GM19467 (cell line): ENCODE measurements at regions not wholly inside any gene's neighbourhood (a gene's known extent, or its start where the extent isn't known, plus 50 kb on each side); places are given as distances from the start of the nearest gene placed in this dataset.
"Not testable (repeated sequence)": the region's sequence is repeated elsewhere in the genome, so short reads cannot be mapped to it uniquely, and the experiment has no call there.

Experiments used
- ATAC-seq: cut with Tn5 transposase; IDR thresholded peaks from one replicate; pipeline ENCODE4 v1.9.1; 2021; ENCODE audit warnings: mild to moderate bottlenecking, moderate library complexity; ENCODE audit not compliant: unreplicated experiment

DNA sequence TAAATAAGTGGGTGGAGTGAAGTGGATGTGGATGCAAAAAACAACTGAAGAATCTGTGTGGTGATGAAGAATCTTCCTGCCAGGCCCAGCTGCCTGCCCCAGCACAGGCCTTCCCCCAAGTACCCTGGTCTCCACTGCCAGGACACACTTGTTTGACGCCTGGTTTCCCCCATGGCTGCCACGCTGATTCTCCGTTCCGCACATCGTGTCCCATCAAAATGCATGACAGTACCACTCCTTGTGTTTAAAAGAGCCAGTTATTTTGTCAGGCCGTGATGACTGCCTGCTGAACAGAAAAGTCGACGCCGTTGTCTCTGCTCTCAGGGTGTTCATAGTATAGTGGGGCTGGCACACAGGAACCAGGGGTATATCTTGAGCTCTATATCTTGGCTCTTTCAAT, 50.3 kb upstream of the KYNU start:
- no peak for ATAC-seq

DNA sequence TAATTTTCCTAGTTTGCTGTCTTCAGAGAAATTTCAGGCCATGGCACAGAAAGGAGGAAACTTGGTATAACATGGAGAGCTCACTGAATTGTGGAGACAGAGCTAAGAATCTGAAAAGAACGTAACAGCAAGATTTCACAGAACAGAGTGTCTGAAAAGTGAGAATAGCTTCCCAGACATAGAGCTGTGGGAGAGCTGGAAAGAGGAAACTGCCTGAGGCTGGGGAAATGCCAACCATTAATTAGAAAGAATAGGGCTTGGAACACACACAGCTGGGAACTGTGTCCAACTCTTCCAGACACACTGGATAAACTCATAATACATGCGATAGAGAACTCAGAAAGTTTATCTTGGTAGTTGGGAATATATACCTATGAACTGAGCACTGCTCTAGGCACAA, 51.6 kb upstream of the KYNU start:
- no peak for ATAC-seq

DNA sequence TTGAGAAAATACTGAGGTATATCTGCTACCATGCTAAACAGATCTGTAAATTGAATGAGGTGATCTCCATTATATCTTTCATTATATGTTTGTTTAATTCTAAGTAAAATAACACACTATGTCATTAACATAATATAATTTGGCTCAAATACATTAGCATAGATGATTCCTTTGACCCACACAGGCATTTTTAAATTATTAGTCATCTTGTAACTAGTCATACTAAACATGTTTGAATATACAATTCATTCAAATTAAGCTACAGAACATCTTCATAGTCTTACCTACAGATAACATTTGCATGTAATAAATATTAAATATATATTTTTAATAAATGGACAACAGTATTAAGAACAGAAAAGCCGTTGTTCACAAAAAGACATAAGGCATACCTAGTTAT, 52.7 kb upstream of the KYNU start:
- ATAC-seq, result no peak

DNA sequence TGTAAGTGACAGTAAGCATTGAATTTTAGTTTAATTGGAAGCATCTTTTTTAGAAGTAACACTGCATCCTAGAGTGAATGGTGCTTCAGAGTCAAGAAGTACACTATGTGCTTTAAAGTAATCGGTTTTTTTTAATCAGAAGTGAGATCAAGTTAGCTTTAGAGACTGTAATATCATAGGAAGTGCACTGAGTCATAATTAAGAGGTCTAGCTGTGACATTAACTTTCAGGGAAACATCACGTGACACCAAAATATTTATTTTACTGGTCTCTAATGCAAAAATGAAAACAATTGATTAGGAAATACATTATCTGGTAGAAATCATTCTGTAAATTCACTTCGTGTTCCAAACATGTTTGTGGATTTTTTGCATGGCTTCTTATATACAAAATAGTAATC, 55.3 kb upstream of the KYNU start:
- no peak for ATAC-seq

DNA sequence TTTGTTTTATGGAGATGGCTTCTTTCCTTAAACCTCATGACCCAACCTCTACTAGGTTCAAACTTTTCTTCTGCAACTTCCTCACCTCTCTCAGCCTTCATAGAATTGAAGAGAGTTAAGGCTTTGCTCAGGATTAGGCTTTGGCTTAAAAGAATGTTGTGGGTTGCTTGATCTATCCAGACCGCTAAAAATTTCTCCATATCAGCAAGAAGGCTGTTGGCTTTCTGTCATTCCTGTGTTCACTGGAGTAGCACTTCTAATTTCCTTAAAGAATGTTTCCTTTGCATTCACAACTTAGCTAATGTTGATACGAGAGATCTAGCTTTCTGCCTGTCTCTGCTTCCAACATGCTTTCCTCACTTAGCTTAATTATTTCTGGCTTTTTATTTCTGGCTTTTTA, 58.1 kb upstream of the KYNU start:
- ATAC-seq, result no peak

DNA sequence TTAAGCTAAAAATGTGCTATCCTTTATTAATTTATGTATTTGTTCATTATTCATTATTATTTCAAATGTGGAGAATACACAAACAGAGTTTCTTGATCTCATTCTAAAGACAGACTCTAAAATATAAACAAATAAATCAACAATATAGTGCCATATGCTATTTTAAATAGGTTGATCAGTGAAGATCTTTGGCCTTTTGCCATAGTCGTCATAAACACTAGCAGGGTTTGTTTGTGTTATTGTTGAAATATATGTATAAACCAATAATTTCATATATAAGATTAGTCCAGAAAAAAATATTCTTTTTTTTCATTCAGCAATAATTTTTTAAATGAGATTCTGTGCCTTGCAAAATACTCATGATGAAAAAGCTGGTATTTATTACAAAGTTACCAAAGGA, 62.1 kb upstream of the KYNU start:
- no peak for ATAC-seq

DNA sequence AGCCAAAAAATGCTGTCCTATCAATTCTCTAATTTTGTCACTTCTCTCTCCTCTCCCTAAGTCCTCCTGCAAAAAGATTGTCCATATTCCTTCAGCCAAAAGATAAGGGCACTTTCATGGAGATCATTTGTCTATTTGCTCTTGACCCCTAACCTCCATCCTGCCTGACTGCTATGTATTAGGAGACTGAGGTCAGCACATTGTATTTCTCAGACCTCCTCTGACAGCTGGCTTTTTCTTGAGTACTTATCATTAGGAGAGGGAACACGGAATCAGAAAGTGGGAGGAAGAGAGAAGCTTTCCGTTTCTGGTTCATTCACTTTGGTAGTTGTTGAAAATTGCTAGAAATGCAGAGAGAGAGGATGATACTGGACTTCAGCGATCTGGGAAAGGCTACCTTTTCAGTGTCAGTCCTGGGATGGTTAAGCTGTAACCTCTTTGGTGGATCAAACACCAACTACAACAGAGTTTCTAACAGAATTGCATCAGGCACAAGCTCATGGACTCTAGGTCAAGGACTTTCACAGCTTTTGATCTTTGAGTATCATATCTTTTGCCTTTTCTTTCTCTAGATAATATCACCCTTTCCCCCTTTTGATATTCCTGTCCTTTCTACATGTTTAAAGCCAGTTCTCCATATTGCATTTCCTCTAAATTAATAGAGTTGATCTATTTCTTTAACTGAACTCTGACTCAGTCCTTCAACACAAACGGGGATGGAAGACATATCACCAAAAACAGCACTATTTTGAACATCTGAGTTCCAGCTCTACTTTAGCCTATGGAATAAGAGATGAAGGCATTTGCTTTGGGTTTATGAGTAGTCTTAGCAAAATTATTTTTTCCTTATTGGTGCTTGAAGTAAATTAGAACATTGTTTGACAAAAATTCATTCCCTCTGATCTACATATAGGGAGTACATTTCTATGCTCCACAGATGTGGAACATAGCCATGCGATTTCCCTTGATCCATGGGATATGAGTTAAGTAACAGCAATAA, 63.3 kb upstream of the KYNU start:
- no peak for ATAC-seq

DNA sequence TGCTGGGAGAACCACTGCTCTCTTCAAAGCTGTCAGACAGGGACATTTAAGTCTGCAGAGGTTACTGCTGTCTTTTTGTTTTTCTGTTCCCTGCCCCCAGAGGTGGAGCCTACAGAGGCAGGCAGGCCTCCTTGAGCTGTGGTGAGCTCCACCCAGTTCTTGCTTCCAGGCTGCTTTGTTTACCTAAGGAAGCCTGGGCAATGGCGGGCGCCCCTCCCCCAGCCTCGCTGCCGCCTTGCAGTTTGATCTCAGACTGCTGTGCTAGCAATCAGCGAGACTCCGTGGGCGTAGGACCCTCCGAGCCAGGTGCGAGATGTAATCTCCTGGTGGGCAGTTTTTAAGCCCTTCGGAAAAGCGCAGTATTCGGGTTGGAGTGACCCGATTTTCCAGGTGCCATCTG, 65.8 kb upstream of the KYNU start:
- ATAC-seq, result not testable (repeated sequence)

DNA sequence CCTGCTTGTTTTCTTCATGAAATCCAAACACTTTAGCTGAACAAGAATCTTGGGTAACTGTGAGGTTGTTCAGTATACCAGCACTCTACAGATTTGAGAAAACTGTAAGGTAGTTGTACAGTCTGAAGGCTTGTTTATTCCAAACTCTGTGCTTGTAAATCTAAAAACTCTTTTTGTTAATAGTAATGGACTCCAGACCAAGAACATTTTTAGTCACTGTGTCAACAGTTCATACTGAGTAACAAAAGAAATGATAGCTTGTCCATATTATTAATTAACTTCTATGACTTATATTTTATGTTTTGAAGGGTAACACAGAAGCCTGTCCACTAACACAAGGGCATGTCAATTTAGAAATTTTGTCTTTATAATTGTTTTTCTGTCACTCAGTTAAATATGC, 72.2 kb upstream of the KYNU start:
- ATAC-seq, result no peak

DNA sequence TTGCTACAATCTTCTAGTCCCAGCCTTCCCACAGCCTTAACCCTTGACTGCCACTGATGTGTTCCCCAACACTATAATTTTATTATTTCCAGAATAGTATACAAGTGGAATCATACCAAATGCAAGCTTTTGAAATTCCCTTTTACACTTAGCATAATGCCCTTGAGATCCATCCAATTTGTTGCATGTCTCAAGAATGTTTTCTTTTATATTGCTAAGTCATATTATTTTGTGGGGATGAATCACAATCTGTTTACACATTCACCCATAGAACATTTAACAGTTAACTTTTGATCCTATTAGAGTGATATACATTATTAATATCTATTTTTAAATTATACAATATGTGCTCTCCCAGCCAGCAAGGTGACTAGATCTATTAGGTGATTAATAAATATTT, 74.3 kb upstream of the KYNU start:
- ATAC-seq, result no peak

DNA sequence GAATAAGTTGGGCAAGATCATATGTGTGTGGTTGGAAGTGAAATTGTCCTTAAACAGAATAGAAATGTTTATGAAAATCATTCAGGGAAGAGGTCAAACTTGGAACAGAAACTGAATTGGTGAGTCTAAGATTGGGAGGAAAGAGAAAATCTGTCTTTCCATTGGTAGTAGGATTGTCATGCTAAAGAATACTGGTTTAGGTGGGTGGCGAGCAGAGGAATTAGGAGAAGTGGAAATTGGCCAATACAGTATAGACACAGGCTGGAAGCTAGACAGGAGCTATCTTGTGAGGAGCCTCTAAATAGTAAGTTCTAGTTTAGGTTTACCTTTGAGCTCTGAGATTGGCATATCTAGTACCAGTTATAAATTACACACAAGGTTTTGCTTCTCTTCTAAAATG, 80.9 kb upstream of the KYNU start:
- ATAC-seq, result no peak

DNA sequence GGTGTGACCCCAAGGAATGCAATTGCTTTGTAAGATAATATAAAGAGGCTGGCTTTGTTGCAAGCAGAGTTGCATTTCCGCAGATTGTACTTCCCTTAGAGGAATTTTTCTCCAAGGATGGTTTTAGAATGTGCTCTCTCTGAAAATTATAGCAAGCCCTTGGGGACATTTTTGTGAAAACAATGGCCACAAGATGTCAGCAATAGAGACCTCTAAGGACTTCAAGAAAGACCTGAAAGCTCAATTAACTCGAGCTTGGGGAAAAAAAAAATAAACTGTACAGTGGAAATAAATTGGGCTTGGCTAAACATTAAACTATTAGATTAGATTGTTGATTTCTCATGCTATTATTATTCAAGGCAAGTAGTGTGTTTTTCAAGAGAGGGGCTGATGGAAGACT, 81.3 kb upstream of the KYNU start:
- no peak for ATAC-seq

DNA sequence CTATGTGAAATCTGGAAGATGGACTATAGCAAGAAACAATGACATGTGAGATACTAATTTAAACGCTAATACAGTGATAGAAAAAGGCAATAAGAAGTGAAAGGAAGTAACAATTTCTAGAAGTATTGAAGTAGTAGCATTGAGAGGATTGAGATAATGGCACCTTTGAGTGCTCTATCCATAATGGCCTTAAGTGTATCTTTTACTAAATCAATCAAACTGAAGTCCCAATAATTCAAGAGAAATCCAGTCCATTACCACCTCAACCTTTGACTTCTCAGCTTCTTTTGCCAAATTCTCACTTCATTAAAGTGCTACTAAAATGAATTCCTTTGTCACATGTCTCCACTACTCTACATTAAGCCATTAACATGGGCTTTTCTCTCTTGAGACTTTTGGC, 82.6 kb upstream of the KYNU start:
- ATAC-seq, result no peak

DNA sequence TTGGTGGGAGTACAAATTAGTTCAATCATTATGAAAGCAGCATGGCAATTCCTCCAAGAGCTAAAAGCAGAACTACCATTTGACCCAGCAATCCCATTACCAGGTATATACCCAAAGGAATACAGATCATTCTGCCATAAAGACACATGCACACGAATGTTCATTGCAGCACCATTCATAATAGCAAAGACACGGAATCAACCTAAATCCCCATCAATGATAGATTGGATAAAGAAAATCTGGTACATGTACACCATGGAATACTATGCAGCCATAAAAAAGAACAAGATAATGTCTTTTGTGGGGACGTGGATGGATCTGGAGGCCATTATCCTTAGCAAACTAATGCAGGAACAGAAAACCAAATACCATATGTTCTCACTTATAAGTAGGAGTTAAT, 85.1 kb upstream of the KYNU start:
- ATAC-seq, result not testable (repeated sequence)

DNA sequence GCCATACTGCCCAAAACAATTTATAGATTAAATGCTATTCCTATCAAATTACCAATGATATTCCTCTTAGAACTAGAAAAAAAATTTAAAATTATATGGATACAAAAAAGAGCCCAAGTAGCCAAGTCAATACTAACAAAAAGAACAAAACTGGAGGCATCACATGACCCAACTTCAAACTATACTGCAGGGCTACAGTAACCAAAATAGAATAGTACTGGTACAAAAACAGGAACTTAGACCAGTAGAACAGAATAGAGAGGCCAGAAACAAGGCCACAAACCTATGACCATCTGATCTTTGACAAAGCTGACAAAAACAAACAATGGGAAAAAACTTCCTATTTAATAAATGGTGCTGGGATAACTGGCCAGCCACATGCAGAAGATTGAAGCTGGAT, 86.1 kb upstream of the KYNU start:
- no peak for ATAC-seq

DNA sequence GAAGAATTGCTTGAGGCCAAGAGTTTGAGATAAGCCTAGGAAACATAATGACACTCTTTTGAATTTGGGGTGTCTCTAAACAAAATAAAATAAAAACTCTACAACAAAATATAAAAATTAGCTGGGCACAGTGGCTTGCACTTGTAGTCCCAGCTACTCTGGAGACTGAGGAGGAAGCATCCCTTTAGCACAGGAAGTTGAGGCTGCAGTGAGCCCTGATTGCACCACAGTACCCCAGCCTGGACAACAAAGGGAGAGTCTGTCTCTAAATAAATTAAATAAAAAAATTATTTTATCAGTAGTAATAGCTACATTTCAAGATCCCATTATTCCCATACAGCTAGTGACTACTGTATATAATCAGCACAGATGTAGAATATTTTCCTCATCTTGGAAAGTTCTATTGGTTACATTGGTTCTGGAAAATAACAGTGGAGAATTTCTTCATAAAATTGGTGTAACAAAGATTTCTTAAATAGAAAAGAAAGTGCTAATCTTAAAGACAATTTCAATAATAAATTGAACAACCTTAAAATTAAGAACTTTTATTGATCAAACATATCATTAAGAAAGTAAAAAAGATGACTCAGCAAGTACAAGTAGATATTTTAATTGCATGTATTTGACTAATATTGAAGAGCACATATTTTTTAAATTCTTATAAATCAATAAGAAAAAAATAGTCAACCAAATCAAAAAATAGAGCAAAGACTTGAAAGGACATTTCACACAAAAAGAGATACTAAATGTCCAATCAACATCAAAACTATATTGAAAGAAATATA, 90.4 kb upstream of the KYNU start:
- ATAC-seq, result no peak

DNA sequence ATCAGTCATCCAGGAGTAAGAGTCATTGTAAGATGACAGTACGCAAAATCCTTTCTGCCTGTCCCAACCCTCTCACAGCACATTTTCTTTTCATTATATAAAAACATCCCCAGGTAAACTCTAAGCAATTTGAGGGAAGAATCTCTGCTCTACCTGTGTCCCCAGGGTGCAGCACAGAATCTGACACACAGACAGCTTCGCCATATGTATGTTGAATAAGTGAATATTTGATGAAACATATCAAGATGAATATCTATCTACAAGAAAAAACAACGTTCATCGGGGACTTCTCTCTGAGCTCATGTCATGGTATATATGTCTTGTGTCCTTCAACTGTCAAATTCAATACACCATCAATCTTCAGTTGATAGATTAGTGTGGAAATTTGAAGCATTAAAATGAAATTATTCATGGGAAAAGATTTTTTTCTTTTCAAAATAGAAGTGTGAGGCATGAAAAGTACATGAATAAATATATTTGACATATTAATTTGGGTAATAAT, 94.5 kb upstream of the KYNU start:
- ATAC-seq, result no peak

DNA sequence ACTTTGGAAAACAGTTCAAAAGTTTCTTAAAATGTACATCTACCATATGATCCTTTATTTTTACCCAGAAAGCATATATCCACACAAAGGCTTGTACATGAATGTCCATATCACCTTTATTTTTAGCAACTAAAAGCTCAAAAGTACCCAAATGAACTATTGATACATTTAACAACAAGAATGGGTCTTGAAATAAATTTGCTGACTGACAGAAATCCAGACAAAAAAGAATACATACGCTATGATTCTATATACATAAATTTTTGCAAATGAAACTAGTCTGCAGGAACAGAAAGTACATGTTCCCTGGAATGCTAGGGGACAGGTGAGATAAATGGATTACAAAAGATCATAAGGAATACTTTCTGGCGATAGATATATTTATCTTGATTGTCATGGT, 96.3 kb upstream of the KYNU start:
- no peak for ATAC-seq

DNA sequence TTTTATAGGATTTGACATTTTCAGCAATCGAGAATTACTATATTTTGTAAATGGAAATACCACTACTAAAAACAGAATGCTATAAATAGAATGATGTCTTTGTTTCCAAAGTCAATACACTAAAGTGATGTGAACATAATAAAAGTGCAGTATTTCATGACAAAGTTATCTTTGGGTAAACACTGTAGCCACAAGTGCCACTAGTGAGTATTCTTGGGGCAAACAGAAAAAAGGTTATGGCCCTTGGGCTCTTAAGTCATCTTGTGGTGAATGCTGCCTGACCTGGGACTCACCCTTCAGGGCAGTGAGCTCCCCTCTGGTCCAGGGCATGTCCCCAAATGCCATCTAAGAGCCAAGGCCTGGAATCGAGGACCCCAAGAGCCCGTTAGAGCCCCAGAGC, 99.2 kb upstream of the KYNU start:
- ATAC-seq, result no peak

DNA sequence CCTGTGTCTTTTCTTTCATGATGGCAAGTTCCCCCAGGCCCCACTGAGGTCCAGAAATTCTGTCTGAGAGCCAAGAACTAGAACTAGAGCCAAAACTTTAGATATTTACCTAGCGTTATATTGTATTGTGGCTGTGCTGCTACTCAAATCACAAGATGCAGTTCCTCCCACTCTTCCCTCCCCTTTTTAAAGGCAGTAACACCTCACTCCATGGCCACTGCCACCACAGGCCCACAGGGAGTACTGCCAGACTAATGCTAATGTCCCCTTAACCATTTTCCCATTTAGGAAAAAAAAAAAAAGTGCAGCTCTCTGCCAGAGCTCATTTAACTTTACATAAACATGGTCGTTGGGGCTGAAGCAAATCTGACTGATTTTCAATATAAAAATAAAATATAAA, 99.7 kb upstream of the KYNU start:
- ATAC-seq, result no peak

DNA sequence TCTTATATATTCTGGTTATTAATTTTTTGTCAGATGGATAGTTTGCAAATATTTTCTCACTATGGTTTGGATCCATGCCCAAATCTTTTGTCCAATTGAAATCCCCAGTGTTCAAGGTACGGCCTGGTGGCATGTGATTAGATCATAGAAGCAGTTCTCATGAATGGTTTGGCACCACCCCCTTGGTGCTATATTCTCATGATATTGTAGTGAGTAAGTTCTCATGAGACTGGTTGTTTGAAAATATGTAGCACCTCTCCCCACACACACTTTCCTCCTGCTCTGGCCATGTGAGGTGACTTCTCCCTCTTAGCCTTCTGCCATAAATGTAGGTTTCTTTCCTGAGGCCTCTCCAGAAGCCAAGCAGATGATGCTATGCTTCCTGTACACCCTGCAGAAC, 107.7 kb upstream of the KYNU start:
- ATAC-seq, result no peak

DNA sequence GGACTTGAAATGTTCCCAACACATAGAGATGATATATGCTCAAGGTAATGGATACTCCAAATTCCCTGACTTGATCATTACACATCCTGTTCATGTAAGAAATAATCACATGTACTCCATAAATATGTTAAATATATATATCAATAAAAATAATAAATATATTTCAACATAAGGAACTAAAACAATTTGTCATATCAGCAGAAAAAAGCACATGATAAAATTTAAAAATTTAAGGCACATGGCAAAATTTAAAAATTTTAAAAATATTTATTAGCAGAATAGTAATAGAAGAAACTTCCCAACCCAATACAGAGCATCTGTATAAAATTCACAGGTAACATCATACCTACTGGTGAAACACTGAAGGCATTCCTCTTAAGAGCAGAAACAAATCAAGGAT, 109.6 kb upstream of the KYNU start:
- ATAC-seq, result no peak
